Vagina (tissue), 2 donors: ENCODE measurements at regions not wholly inside any gene's neighbourhood (a gene's known extent, or its start where the extent isn't known, plus 50 kb on each side); places are given as distances from the start of the nearest gene placed in this dataset.

Experiments used
- POLR2A ChIP-seq, 2 donors: fragments of 450-650 bp; IDR thresholded peaks; one replicate each; pipeline ENCODE4 v1.6.1; 2017; ENCODE audit warnings: antibody characterized with exemption in 2 of 2, mild to moderate bottlenecking in 2 of 2, moderate library complexity in 2 of 2
- POLR2AphosphoS5 ChIP-seq, 2 donors: sonication (generic); formaldehyde crosslinking; IDR thresholded peaks; one replicate each; pipeline ENCODE4 v1.9.0; 2017; ENCODE audit warnings: antibody characterized with exemption in 2 of 2, mild to moderate bottlenecking in 2 of 2, low read depth in 1 of 2; ENCODE audit not compliant: insufficient read depth in 1 of 2
- TF ChIP-seq, protein P1 (sequence below), 3 experiments: fragments of 450-650 bp in 2 of 3; fragments of 200-600 bp in 1 of 3; sonication (generic) in 1 of 3; IDR thresholded peaks; one replicate each; pipeline ENCODE4 v1.5.1; 2017 to 2019; ENCODE audit warnings: antibody characterized with exemption in 3 of 3, mild to moderate bottlenecking in 2 of 3, moderate library complexity in 2 of 3

DNA sequence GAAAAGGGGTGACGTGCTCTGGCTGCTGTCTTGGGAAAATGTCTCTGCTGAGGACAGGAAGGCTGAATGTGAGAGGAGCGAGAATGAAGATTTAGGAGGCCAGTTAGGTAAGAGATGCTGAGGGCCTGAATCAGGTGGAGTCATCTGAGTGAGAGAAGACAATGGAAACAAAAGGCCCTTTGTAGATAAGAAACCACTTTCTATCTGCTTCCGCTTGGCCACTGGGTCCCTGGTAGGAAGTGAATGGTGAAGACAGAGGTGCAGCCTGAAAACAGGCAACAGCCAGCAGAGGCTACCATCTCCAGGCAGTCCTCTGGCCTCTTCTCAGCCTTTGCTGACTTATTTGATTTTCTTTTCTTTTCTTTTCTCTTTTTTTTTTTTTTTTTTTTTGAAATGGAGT, 374.0 kb upstream of the SLC14A2 start:
- TF ChIP-seq, protein P1, sequence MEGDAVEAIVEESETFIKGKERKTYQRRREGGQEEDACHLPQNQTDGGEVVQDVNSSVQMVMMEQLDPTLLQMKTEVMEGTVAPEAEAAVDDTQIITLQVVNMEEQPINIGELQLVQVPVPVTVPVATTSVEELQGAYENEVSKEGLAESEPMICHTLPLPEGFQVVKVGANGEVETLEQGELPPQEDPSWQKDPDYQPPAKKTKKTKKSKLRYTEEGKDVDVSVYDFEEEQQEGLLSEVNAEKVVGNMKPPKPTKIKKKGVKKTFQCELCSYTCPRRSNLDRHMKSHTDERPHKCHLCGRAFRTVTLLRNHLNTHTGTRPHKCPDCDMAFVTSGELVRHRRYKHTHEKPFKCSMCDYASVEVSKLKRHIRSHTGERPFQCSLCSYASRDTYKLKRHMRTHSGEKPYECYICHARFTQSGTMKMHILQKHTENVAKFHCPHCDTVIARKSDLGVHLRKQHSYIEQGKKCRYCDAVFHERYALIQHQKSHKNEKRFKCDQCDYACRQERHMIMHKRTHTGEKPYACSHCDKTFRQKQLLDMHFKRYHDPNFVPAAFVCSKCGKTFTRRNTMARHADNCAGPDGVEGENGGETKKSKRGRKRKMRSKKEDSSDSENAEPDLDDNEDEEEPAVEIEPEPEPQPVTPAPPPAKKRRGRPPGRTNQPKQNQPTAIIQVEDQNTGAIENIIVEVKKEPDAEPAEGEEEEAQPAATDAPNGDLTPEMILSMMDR (IDR thresholded peaks at IDR 0.05): no peak
- TF ChIP-seq POLR2AphosphoS5 (IDR thresholded peaks at IDR 0.05; ENCODE audit: insufficient read depth in 1 of 2, low read depth in 1 of 2): no peak
- no peak for TF ChIP-seq POLR2A (IDR thresholded peaks at IDR 0.05)
